GM06990 (cell line): ENCODE measurements at regions not wholly inside any gene's neighbourhood (a gene's known extent, or its start where the extent isn't known, plus 50 kb on each side); places are given as distances from the start of the nearest gene placed in this dataset.

ENCODE experiments used
- DNase-seq: peaks from one replicate; pipeline ENCODE4 v3.0.0-alpha.2; 2011; ENCODE audit not compliant: insufficient read length; ENCODE audit errors: extremely low read depth
- H3K27me3 ChIP-seq: replicated peaks from 2 replicates; pipeline ENCODE4 v1.6.0; 2011; ENCODE audit warnings: low read length; ENCODE audit not compliant: control insufficient read depth, insufficient read depth
- H3K36me3 ChIP-seq: 2 replicates; pipeline ENCODE4 v1.5.1; 2011; ENCODE audit warnings: low read length; ENCODE audit not compliant: control insufficient read depth, insufficient read depth
- H3K4me3 ChIP-seq: replicated peaks from 2 replicates; pipeline ENCODE4 v1.5.1; 2011; ENCODE audit warnings: low read depth, mild to moderate bottlenecking, control low read depth, low read length
- TF ChIP-seq, protein P1 (sequence below): IDR thresholded peaks from 2 replicates; pipeline ENCODE4 v1.5.1; 2011; ENCODE audit warnings: low read length, control low read depth, mild to moderate bottlenecking, inconsistent platforms; ENCODE audit not compliant: insufficient read depth, poor library complexity, severe bottlenecking

DNA sequence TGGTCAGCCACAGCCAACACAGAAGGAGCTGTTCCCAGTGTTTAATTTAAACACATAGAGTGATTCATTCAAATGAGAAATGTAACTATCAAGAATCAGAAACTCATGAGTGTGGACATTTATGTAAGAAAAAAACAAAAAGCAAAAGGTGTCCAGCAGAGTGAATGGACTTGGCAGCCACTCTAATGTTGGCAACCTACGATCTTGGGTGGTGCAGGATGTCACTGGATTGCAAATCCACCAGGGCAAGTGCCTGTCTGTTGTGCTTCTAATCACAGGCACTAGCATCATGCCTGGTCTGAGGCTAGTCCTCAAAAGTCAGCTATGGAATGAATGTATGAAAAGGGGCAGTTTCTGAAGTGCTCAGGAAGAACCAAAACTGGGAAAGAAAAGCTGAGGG is 277.7 kb upstream of the CLNK start:
- DNase-seq, result no peak
- TF ChIP-seq, protein P1, sequence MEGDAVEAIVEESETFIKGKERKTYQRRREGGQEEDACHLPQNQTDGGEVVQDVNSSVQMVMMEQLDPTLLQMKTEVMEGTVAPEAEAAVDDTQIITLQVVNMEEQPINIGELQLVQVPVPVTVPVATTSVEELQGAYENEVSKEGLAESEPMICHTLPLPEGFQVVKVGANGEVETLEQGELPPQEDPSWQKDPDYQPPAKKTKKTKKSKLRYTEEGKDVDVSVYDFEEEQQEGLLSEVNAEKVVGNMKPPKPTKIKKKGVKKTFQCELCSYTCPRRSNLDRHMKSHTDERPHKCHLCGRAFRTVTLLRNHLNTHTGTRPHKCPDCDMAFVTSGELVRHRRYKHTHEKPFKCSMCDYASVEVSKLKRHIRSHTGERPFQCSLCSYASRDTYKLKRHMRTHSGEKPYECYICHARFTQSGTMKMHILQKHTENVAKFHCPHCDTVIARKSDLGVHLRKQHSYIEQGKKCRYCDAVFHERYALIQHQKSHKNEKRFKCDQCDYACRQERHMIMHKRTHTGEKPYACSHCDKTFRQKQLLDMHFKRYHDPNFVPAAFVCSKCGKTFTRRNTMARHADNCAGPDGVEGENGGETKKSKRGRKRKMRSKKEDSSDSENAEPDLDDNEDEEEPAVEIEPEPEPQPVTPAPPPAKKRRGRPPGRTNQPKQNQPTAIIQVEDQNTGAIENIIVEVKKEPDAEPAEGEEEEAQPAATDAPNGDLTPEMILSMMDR, result no peak
- Histone ChIP-seq H3K27me3 (no peaks in the 10 kb centered on the region), H3K36me3 (no peaks in the 10 kb centered on the region), H3K4me3 (no peak overlapping the region)

DNA sequence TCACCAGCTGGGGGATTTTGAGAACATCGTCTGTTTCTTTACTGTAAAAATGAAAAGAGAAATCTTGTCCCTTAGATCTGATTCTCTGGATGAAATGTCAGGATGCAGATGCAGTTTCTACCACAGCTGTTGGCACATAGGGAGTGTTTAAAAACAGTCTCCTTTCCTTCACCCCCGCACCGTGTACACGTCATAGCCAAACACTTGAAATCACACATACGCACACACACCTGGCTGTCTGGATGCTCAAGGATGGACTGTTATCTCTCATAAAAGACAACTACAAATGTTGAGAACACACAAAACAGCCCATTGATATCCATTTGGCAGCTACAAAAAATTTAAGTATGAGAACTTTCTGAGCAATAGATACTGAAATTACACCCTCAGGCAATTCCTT is 275.8 kb upstream of the CLNK start:
- H3K36me3 ChIP-seq, result no peaks in the 10 kb centered on the region
- H3K27me3 ChIP-seq, result no peaks in the 10 kb centered on the region
- no peak overlapping the region for H3K4me3 ChIP-seq
- TF ChIP-seq, protein P1, result no peak
- DNase-seq, result no peak

DNA sequence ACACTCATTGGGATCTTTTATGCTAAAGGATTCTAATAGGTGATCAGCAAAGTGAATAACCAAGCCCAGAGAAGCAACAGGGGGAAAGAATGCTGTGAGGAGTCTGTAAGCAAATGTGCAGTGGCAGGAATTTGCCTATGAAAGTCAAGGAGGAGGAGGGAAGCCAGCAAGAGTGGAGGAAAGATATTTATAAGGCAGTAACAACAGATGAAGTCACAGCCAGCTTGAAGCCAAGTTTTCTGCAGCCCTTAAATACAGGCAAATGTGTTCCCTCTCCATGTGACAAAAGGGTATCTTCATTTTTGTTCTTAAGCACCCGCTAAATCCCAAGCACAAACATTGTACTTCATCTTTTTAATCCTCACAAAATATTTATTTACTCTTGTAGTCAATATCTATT is 275.0 kb upstream of the CLNK start:
- TF ChIP-seq, protein P1, result no peak
- no peak for DNase-seq

DNA sequence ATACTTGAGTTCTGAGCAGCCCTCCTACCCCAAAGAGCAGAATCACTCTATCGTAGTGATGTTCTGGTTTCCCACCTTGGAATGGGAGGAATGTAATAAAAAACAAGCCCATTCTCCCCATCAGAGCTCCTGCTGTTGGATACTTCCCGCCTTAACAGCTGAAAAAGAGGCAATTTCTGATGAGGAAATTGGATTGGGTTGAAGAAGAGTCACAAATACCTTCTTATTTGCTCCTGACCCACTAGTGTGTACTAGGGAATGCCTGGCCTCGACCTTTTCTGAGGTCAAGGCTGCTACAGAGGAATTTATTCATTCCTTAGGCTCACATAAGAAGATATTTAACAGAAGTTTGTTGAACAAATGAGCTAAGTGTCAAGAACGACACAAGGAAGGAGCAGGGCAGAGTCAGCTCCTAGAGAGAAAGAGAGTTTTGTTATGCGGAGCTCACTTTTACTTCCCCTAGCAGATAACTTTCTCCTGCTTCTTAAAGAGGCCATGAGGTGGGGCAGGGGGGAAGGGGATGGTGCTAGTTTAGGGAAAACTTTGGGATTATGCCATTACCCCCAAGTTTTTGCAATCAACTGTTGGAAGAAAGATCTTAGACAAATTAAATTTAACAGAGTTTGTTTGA is 273.8 kb upstream of the CLNK start:
- Histone ChIP-seq H3K4me3 (no peak overlapping the region), H3K27me3 (no peaks in the 10 kb centered on the region), H3K36me3 (no peaks in the 10 kb centered on the region)
- TF ChIP-seq, protein P1, result no peak
- DNase-seq, result no peak

More for the DNA sequence above, 275.0 kb upstream of the CLNK start:
- H3K27me3 ChIP-seq, result no peaks in the 10 kb centered on the region
- no peaks in the 10 kb centered on the region for H3K36me3 ChIP-seq
- no peak overlapping the region for H3K4me3 ChIP-seq

DNA sequence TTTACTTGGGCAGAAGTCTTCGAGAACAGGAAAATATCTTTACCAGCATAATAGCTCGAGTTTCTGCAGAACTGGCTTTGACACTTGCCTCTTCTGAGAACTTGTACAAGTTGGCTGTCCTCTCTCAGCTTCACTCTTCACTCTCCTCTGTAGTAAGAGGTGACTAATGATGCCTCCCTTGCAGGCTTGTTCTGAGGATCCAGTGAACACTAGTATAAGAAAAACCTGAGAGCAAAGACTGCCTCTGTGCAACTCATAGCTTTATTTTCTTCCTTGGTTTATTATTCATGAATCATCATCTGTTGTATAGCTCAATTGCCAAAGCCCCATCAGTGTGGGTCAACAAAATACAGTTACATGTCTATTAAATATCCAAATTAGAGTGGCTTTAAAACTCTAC is 266.7 kb upstream of the CLNK start:
- Histone ChIP-seq H3K36me3 (no peaks in the 10 kb centered on the region), H3K27me3 (no peaks in the 10 kb centered on the region), H3K4me3 (no peak overlapping the region)
- no peak for DNase-seq
- TF ChIP-seq, protein P1, result no peak
